Ammon's horn (tissue), 1 donor: ENCODE measurements at regions not wholly inside any gene's neighbourhood (a gene's known extent, or its start where the extent isn't known, plus 50 kb on each side); places are given as distances from the start of the nearest gene placed in this dataset.
A peak's percentile ranks its signal among the peaks of the same experiment; 100 is the strongest.
"Not testable (repeated sequence)": the region's sequence is repeated elsewhere in the genome, so short reads cannot be mapped to it uniquely, and the experiment has no call there.

Experiments used
- DNase-seq: peaks from one replicate; pipeline ENCODE4 v3.0.0-alpha.2; 2016; ENCODE audit warnings: low spot score

DNA sequence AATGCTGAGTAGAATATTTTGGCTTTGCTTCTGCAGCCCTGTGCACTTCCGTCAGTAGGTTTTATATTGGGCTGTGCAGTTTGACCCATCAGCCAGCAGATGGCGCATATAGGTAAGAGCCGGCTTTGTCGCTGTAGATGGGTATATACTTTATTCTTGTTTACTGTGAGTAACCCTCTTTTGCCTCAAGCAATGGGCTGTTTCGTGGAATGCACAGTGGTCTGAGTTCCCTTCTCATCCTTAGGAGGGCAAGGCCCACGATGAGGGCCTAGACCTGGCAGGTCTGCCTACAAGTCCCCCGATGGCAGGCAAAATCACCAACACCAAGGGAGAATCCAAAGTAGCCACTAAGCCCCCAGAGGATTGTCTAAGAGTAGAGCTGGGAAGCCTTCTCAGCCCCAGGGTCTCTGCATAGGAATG lies 1002.9 kb upstream of the KCND2 start:
- DNase-seq = peak; percentile 74

GRCh38 chr7:119270644-119271043 lies 1002.3 kb upstream of the KCND2 start:
- DNase-seq = no peak

DNA sequence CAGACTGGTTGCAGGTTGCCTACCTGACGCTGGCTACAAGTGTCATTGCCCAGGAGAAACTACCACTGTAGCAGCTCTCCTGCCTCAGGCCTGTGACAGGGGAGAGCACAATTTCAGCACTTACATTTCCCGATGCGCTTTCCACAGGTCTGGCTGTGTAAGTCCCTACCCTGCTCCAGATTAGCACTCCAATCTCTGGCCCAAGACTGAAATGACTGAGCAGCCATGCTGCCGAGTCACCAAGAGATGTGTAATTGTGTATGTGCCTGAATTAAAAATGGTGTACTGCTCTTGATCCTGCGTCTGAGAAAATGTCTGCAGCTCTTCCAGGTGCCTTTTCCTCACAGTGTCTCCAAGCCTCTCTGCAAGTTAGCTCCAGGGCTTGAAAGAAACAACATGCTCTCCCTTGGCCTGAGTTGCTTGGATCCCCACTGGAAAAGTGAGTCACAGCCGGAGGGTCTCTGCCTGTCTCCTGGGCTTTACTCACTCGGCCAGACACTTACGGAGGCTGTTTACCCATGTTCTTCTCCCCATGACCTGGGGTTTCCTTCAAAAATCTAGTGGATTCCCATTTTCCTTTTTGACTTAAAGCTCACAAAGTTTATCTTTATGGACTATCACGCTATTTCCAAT lies 1001.7 kb upstream of the KCND2 start:
- no peak for DNase-seq

GRCh38 chr7:119281181-119281846 lies 991.7 kb upstream of the KCND2 start:
- DNase-seq = no peak

DNA sequence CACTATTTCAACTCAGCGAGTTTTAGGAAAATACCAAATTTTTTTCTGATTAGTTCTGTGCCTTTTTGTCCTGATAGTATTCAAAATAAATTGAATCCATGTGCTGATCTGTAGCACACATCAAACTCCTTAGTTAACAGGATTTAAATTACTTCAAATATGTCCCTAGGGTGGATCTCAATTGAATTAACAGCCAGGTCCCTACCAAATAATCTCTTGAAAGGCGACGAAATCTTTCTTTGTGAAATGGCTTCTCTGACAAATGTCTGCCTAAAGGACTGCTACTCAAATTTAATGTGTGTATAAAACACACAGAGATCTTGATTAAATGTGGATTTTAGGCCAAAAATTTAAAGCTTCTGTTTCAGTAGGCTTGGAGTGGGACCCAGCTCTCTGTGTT lies 989.6 kb upstream of the KCND2 start:
- DNase-seq = no peak

DNA sequence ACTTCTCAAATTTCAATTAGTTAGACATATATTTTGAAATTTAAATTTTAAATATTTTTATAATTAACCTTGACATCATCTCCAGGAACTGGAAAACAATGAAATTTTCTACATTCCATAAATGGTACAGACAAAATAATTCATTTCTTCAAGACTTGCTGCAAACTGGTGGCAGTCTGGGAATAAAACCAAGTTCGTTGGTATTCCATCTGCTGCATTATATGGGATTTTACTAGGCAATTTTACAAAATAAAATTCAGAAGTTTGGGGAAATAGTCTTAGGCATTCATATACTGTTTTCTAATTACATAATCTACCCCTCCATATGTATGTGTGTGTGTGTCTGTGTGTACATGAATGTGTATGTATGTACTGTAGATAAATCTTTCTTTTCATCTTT lies 984.6 kb upstream of the KCND2 start:
- DNase-seq = no peak

DNA sequence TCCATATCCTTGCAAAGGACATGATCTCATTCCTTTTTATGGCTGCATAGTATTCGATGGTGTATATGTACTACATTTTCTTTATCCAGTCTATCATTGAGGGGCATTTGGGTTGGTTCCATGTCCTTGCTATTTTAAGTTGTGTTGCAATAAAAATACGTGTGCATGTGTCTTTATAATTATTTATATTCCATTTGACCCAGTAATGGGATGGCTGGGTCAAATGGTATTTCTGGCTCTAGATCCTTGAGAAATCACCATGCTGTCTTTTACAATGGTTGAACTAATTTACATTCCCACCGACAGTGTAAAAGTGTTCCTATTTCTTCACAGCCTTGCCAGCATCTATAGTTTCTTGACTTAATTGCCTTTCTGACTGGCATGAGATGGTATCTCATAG lies 972.6 kb upstream of the KCND2 start:
- DNase-seq = not testable (repeated sequence)

- no peak for DNase-seq
These were observed 952.7 kb upstream of the KCND2 start for GRCh38 chr7:119320316-119320715.

DNA sequence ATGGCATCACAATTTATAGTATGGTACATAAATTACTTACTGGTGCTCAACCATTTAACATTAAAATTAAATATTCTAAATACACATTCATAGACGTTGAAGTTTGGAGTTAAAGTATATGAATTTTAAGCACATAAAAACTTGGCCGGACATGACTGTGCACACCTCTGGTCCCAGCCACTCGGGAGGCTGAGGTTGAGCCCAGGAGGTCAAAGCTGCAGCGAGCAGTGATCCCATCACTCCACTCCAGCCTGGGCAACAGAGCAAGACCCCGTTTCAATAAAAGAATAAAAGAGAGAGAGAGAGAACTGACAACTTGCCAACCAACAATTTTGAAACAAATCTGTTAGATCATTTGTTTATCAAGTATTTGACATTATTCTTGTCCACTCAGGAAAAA lies 943.3 kb upstream of the KCND2 start:
- no peak for DNase-seq

GRCh38 chr7:119335405-119335804 lies 937.6 kb upstream of the KCND2 start:
- DNase-seq = no peak

- no peak for DNase-seq
These were observed 931.2 kb upstream of the KCND2 start for GRCh38 chr7:119341822-119342221.

- DNase-seq = no peak
These were observed 929.7 kb upstream of the KCND2 start for GRCh38 chr7:119343289-119343688.

- no peak for DNase-seq
These were observed 928.5 kb upstream of the KCND2 start for GRCh38 chr7:119344466-119344865.

DNA sequence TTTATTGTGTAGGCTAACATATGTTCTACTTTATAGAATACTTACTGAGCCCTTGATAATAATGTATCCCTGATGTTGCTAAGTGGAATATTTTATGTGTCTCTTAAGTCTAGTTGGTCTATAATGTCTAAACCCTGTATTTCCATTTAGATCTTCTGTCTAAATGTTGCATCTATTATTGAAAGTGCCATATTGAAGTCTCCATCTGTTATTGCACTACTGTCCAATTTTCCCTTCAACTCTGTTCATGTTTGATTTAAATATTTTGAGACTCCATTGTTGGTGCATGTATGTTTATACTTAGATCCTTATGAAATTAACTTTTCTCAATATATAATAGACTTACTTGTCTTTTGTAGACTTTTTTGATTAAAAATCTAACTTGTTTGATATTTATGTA lies 924.5 kb upstream of the KCND2 start:
- DNase-seq = no peak

DNA sequence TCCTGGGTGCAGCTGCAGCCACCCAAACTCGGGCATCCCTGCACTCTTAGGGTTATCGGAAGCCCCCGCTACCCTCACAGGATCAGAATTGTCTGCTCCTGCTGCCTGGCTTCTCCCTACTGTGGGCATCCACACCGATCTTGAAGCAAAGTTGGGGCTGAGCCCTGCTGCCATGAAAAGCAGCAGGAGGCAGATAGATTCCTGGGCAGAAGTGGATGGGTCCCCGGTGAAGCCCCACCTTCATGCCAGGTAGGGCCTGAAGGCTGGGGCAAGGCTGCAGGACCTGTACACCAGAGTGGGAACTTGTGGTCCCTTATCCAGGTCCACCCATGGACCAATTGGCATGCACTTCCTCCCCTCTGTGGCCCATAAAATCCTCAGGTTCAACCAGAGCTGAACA lies 922.6 kb upstream of the KCND2 start:
- DNase-seq = no peak

GRCh38 chr7:119351320-119351719 lies 921.7 kb upstream of the KCND2 start:
- no peak for DNase-seq

DNA sequence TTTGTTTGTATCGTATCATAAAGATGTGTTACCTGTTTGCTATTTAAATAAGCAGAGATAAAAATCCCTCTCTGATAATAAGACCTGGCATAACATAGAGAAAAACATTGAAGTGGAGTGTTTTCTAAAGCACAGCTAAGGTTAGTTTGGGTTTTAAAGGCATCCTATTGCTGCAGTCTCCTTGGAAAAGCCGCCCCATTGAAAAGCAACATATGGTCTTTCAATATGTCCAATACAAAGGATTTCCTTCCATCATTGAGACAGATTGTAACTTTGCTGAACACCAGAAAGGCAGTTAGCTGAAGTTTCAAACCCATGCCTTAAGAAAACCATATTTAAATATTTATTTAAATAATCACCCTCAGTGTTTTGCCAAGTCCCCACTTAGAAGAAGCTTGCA lies 898.5 kb upstream of the KCND2 start:
- DNase-seq = peak; percentile 9

DNA sequence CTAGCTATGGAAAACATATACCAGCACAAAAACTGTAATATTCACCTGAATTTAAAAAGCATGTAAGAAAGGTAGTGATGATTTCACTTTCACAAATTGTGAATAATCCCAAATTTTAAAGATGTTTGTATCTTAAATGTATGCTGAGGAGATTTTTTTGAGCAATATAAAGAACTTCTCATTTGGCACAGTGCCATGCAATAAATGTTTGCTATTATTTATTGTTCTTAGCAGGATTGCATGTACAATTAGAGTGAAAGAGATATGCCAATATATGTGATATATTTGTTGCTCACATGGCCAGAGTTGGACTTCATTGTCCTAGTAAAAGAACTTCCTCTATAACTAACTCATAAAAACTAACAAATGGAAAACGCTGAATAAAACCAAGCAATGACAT lies 895.1 kb upstream of the KCND2 start:
- DNase-seq = no peak

- no peak for DNase-seq
These were observed 890.2 kb upstream of the KCND2 start for GRCh38 chr7:119382726-119383125.

GRCh38 chr7:119395024-119395423 lies 878.0 kb upstream of the KCND2 start:
- DNase-seq = no peak

DNA sequence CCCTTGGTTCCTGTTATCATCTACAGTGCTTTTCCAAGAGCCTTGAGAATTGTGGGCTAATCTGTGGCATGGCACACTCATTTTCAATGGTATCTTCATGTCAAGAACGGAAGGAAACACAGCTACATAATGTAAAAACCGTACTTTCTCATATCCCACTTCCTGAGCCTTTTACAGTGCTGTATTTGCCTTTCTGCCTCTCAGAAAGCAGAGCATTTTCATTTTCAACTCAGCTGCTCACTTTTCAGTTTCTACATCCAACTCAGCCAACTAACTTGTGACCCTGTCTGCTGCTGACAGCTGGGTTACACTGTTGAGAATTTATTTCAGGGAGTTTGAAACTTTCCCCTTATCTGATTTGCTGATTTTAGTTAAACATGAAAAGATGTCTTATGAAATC lies 875.8 kb upstream of the KCND2 start:
- DNase-seq = no peak

GRCh38 chr7:119408596-119408995 lies 864.4 kb upstream of the KCND2 start:
- no peak for DNase-seq

- DNase-seq = no peak
These were observed 859.6 kb upstream of the KCND2 start for GRCh38 chr7:119413314-119413805.

DNA sequence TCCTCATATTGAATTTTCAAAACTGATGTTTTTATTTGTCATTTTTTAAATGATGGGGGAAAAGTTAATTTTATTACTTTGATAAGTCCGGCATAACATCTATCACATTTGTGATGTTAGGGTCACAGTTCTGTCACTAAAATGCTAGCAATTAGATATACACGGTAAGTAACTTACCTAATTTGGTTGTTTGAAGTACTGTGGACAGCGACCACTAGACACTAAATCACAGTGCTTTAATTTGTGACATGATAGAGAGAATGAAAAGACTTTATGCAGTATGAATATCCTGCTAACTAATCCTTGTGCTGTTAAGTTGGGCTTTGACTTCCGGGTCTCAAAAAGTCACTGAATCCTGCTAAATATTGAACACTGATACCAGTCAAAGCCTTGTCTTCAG lies 857.3 kb upstream of the KCND2 start:
- no peak for DNase-seq
